ENCODE measurements at regions not wholly inside any gene's neighbourhood (a gene's known extent, or its start where the extent isn't known, plus 50 kb on each side); places are given as distances from the start of the nearest gene placed in this dataset.

- TF ChIP-seq CTCF (conservative IDR thresholded peaks at IDR 0.05; ENCODE audit: low read depth, low read length), result no peak
- H3K4me3 ChIP-seq (ENCODE audit: low read length), result no peak overlapping the region
- no peak for DNase-seq (ENCODE audit: low read depth)
Observed at GRCh38 chr16:85232369-85233142, 120.3 kb upstream of the CIBAR2 start.

GRCh38 chr16:85233516-85233915, 121.2 kb upstream of the CIBAR2 start:
- H3K4me3 ChIP-seq (ENCODE audit: low read length), result no peak overlapping the region
- no peak for DNase-seq (ENCODE audit: low read depth)
- no peak for TF ChIP-seq CTCF (conservative IDR thresholded peaks at IDR 0.05; ENCODE audit: low read depth, low read length)

- peak overlapping the region; percentile 40 for H3K4me3 ChIP-seq (ENCODE audit: low read length)
- no peak for TF ChIP-seq CTCF (conservative IDR thresholded peaks at IDR 0.05; ENCODE audit: low read depth, low read length)
- no peak for DNase-seq (ENCODE audit: low read depth)
Observed at GRCh38 chr16:85234310-85235204, 122.3 kb upstream of the CIBAR2 start.

- peak overlapping the region; percentile 12 for H3K4me3 ChIP-seq (ENCODE audit: low read length)
- no peak for TF ChIP-seq CTCF (conservative IDR thresholded peaks at IDR 0.05; ENCODE audit: low read depth, low read length)
- DNase-seq (ENCODE audit: low read depth), result no peak
Observed at GRCh38 chr16:85235991-85236817, 123.9 kb upstream of the CIBAR2 start.

- DNase-seq (ENCODE audit: low read depth), result no peak
- TF ChIP-seq CTCF (conservative IDR thresholded peaks at IDR 0.05; ENCODE audit: low read depth, low read length), result no peak
- H3K4me3 ChIP-seq (ENCODE audit: low read length), result no peak overlapping the region
Observed at GRCh38 chr16:85236818-85237150, 124.5 kb upstream of the CIBAR2 start.

- no peak for TF ChIP-seq CTCF (conservative IDR thresholded peaks at IDR 0.05; ENCODE audit: low read depth, low read length)
- DNase-seq (ENCODE audit: low read depth), result no peak
- H3K4me3 ChIP-seq (ENCODE audit: low read length), result no peak overlapping the region
Observed at GRCh38 chr16:85237817-85238216, 125.5 kb upstream of the CIBAR2 start.
